ENCODE measurements at regions not wholly inside any gene's neighbourhood (a gene's known extent, or its start where the extent isn't known, plus 50 kb on each side); places are given as distances from the start of the nearest gene placed in this dataset.
A peak's percentile ranks its signal among the peaks of the same experiment; 100 is the strongest.

GRCh38 chr12:116454950-116455447 lies 104.2 kb upstream of the MAP1LC3B2 start:
- peak overlapping the region; percentile 89 for H2AK9ac ChIP-seq (replicated peaks; ENCODE audit: low read depth, low read length, poor library complexity)
- peaks cover 16% of the 10 kb centered on the region for H3K4me1 ChIP-seq (ENCODE audit: control insufficient read depth, insufficient read depth, low read length)
- no peaks in the 10 kb centered on the region for H4K20me1 ChIP-seq (ENCODE audit: insufficient read depth, low read length)
- ATAC-seq (ENCODE audit: low read depth) (peak; percentile 75), DNase-seq (peak; percentile 96)
- H2BK20ac ChIP-seq (ENCODE audit: low read depth, low read length), result peak overlapping the region; percentile 85
- peak overlapping the region; percentile 82 for H4K91ac ChIP-seq (ENCODE audit: insufficient read depth, low read depth, low read length)
- peak overlapping the region; percentile 59 for H3K18ac ChIP-seq (ENCODE audit: low read depth, low read length)
- peak overlapping the region; percentile 82; the same call in 1 of the 2 replicates for H3K23ac ChIP-seq (ENCODE audit: low read depth, low read length)
- H2BK5ac ChIP-seq (ENCODE audit: low read depth, low read length, poor library complexity, severe bottlenecking), result peak overlapping the region; percentile 76
- peak overlapping the region; percentile 89 for H2AFZ ChIP-seq (replicated peaks; ENCODE audit: low read length, poor library complexity)
- H3K14ac ChIP-seq (replicated peaks; ENCODE audit: low read depth, low read length), result peak overlapping the region; percentile 39
- peak overlapping the region; percentile 60 for H4K5ac ChIP-seq (ENCODE audit: low read depth, low read length)
- peak overlapping the region; percentile 86 for H2AK5ac ChIP-seq (ENCODE audit: low read depth, low read length)
- H3K36me3 ChIP-seq (ENCODE audit: control insufficient read depth, insufficient read depth, low read length), result no peaks in the 10 kb centered on the region
- in situ Hi-C loops (cut with MboI; ENCODE audit: low sequenced_read_pairs) (no loop called here), dilution Hi-C loops (cut with HindIII; ENCODE audit: low sequenced_read_pairs, unreplicated experiment) (no loop called here), intact Hi-C loops (cut with micrococcal nuclease) (no loop called here)
- H4K8ac ChIP-seq (ENCODE audit: low read depth in 2 of 2, low read length in 2 of 2), result peak overlapping the region; percentile 86 to 87
- peak overlapping the region; percentile 52 for H3K4me2 ChIP-seq (ENCODE audit: low read depth, low read length)
- H3K27me3 ChIP-seq (ENCODE audit: control insufficient read depth, insufficient read depth, low read length), result no peaks in the 10 kb centered on the region
- peak overlapping the region; percentile 0; the same call in 1 of the 2 replicates for H3K9ac ChIP-seq (ENCODE audit: low read depth, low read length)
- peak overlapping the region; percentile 66 for H3K27ac ChIP-seq (ENCODE audit: insufficient read depth, low read length)
- peak overlapping the region; percentile 53 for H3K56ac ChIP-seq (ENCODE audit: extremely low read depth, insufficient read depth, low read length)
- ChIA-PET CTCF (interaction anchor here (0.6 kb wide), 1 partner anchor 80 kb away, joined by 3 read pairs; no protein-coding TSS in a partner anchor), POLR2A (ENCODE audit: unreplicated experiment) (no interaction called here)
- H2BK120ac ChIP-seq (ENCODE audit: low read depth, low read length), result peak overlapping the region; percentile 91
- peaks cover 0 to 6% of the 10 kb centered on the region in 2 experiments; a peak in 1 of 4 replicates for H3K79me1 ChIP-seq (ENCODE audit: low read depth in 1 of 2, low read length in 2 of 2)
- TF ChIP-seq USF2 (IDR thresholded peaks at IDR 0.05; ENCODE audit: low read depth, low read length) (no peak), ELK1 (IDR thresholded peaks at IDR 0.05; ENCODE audit: borderline replicate concordance, low read depth, low read length) (no peak), CHD1 (IDR thresholded peaks at IDR 0.05; ENCODE audit: low read depth, low read length) (peak; percentile 80; the same call in 1 of the 2 replicates), MXI1 (IDR thresholded peaks at IDR 0.05; ENCODE audit: borderline replicate concordance, low read depth, low read length) (peak; percentile 60; the same call in 1 of the 2 replicates), RCOR1 (IDR thresholded peaks at IDR 0.05; ENCODE audit: insufficient replicate concordance, low read length) (peak; percentile 47), FOS (IDR thresholded peaks at IDR 0.05; ENCODE audit: low read depth, low read length) (peak; percentile 91), MAFK (IDR thresholded peaks at IDR 0.05; ENCODE audit: low read depth, low read length) (peak; percentile 36), RAD21 (IDR thresholded peaks at IDR 0.05; ENCODE audit: low read length) (peak; percentile 32), NFE2L2 (IDR thresholded peaks at IDR 0.05; ENCODE audit: low read depth, low read length) (no peak), POLR2A (IDR thresholded peaks at IDR 0.05; ENCODE audit: low read depth, low read length) (peak; percentile 82), MAZ (IDR thresholded peaks at IDR 0.05; ENCODE audit: borderline replicate concordance, low read depth, low read length) (peak; percentile 55), SMC3 (IDR thresholded peaks at IDR 0.05; ENCODE audit: low read depth, low read length) (0 out of 2 replicates have a peak, but pooled peaks have one; percentile 12), CEBPB (IDR thresholded peaks at IDR 0.05; ENCODE audit: low read depth, low read length) (peak; percentile 51; the same call in 1 of the 2 replicates)
- BruUV-seq (replicated peaks), result no TSS peak
- peak overlapping the region; percentile 86; the same call in 2 of the 3 replicates for H2BK15ac ChIP-seq (ENCODE audit: low read depth, low read length)
- no peaks in the 10 kb centered on the region for H3K9me3 ChIP-seq (ENCODE audit: control insufficient read depth, insufficient read depth, low read length)
- no CpG with 5 or more reads among the region's 7 CpGs for WGBS, 2 experiments (ENCODE audit: extremely low coverage in 2 of 2, insufficient read length in 1 of 2)
- peak overlapping the region; percentile 65 for H3K4ac ChIP-seq (ENCODE audit: low read depth, low read length)
- no peak overlapping the region for H3K4me3 ChIP-seq (ENCODE audit: insufficient read depth, low read depth, low read length)
- H3K9me1 ChIP-seq (ENCODE audit: insufficient read depth, low read length), result peaks cover 16% of the 10 kb centered on the region

All from IMR-90 (cell line).